ENCODE measurements at regions not wholly inside any gene's neighbourhood (a gene's known extent, or its start where the extent isn't known, plus 50 kb on each side); places are given as distances from the start of the nearest gene placed in this dataset.

- no peaks in the 10 kb centered on the region for H3K4me1 ChIP-seq
- no peak for FAIRE-seq
- H3K27me3 ChIP-seq: no peaks in the 10 kb centered on the region
- TF ChIP-seq, protein P1, sequence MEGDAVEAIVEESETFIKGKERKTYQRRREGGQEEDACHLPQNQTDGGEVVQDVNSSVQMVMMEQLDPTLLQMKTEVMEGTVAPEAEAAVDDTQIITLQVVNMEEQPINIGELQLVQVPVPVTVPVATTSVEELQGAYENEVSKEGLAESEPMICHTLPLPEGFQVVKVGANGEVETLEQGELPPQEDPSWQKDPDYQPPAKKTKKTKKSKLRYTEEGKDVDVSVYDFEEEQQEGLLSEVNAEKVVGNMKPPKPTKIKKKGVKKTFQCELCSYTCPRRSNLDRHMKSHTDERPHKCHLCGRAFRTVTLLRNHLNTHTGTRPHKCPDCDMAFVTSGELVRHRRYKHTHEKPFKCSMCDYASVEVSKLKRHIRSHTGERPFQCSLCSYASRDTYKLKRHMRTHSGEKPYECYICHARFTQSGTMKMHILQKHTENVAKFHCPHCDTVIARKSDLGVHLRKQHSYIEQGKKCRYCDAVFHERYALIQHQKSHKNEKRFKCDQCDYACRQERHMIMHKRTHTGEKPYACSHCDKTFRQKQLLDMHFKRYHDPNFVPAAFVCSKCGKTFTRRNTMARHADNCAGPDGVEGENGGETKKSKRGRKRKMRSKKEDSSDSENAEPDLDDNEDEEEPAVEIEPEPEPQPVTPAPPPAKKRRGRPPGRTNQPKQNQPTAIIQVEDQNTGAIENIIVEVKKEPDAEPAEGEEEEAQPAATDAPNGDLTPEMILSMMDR (IDR thresholded peaks at IDR 0.05): no peak
- no peak overlapping the region for H3K4me3 ChIP-seq
- intact Hi-C loops (cut with DNase I): no loop called here
- no peak for DNase-seq
- no peaks in the 10 kb centered on the region for H3K9me3 ChIP-seq
- H3K27ac ChIP-seq: no peak overlapping the region
- H3K36me3 ChIP-seq: no peaks in the 10 kb centered on the region
- ATAC-seq: no peak
Observed at GRCh38 chr6:91281901-91282300, 695.0 kb upstream of the MAP3K7 start.

GRCh38 chr6:91280494-91280830, 693.6 kb upstream of the MAP3K7 start:
- Histone ChIP-seq H3K27me3 (no peaks in the 10 kb centered on the region), H3K36me3 (no peaks in the 10 kb centered on the region), H3K9me3 (no peaks in the 10 kb centered on the region), H3K4me3 (no peak overlapping the region), H3K4me1 (no peaks in the 10 kb centered on the region), H3K27ac (no peak overlapping the region)
- DNase-seq (no peak), ATAC-seq (no peak), FAIRE-seq (no peak)
- WGBS, 2 donors: 53 to 67% methylated on average over 3 of the region's 3 CpGs
- intact Hi-C loops (cut with DNase I): no loop called here
- TF ChIP-seq, protein P1 (IDR thresholded peaks at IDR 0.05): no peak

DNA sequence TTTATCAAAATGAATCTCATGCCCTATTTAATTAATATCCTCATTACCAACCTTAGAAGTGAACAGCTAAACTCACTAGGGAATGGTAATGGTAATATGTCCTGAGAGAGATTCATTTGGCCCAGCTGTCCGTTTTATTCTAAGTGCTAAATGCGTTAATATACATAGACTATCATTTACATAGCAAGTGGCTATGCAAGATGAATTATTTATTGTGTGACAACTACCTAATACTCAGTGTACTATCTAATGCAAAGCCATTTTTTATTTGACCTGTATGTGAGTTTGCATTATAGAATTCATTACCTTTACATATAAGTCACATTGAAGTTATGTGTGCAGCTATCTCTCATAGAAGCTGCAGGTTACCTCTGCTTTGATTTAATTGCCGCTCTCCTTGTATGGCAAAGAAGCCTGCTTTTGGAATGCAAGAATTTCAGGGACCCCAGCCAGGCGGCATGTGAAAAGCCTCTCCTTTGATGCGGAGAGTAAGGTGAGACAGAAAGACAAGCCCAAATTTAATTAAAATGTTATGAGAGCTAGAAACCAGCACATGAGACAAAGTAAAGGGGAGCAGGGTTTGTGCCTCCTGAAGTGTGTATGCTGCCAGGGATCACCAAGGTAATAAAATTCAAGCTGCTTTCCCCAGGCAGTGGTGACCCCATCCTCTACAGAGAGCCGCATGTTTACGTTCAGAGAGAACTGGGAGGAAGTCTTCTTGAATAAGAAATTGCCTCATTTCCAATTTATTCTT, 693.0 kb upstream of the MAP3K7 start:
- intact Hi-C loops (cut with DNase I): no loop called here
- Histone ChIP-seq H3K27ac (no peak overlapping the region), H3K4me3 (no peak overlapping the region), H3K36me3 (no peaks in the 10 kb centered on the region), H3K27me3 (no peaks in the 10 kb centered on the region), H3K4me1 (no peaks in the 10 kb centered on the region), H3K9me3 (no peaks in the 10 kb centered on the region)
- no peak for DNase-seq
- FAIRE-seq: no peak
- ATAC-seq: no peak
- WGBS, 2 donors: 48 to 64% methylated on average over 7 of the region's 7 CpGs
- TF ChIP-seq, protein P1 (IDR thresholded peaks at IDR 0.05): no peak

- no peak for FAIRE-seq
- Histone ChIP-seq H3K9me3 (no peaks in the 10 kb centered on the region), H3K4me1 (no peaks in the 10 kb centered on the region), H3K4me3 (no peak overlapping the region), H3K27me3 (no peaks in the 10 kb centered on the region), H3K36me3 (no peaks in the 10 kb centered on the region), H3K27ac (no peak overlapping the region)
- TF ChIP-seq, protein P1 (IDR thresholded peaks at IDR 0.05): no peak
- WGBS, 2 donors: 93 to 96% methylated on average over 2 of the region's 2 CpGs
- no peak for DNase-seq
- no peak for ATAC-seq
- intact Hi-C loops (cut with DNase I): no loop called here
Observed at GRCh38 chr6:91278416-91278815, 691.5 kb upstream of the MAP3K7 start.

DNA sequence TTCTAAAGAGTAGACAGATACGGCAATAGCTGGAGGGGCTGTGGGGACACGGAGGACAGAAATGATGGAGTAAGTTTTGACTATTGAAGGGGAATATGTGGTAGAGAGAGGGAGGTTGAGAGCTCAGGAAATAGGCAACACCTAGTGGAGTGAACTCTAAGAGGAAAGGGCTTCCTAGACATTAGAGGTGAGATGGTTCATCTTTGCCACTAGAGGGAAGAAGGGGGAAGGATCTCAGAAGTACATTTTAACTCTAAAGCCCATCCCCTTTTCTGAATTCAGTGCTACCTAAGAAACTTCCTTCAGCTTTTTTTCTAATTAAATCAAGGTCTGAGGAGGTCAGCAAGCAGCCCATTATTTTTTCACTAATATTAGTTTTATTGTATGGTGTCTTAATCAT, 689.4 kb upstream of the MAP3K7 start:
- H3K36me3 ChIP-seq: no peaks in the 10 kb centered on the region
- 41 to 50% methylated on average over 2 of the region's 2 CpGs for WGBS, 2 donors
- TF ChIP-seq, protein P1 (IDR thresholded peaks at IDR 0.05): no peak
- no peak for FAIRE-seq
- H3K27ac ChIP-seq: no peak overlapping the region
- intact Hi-C loops (cut with DNase I): no loop called here
- DNase-seq: no peak
- no peaks in the 10 kb centered on the region for H3K4me1 ChIP-seq
- H3K9me3 ChIP-seq: no peaks in the 10 kb centered on the region
- no peak for ATAC-seq
- H3K4me3 ChIP-seq: no peak overlapping the region
- H3K27me3 ChIP-seq: peaks cover 0 to 4% (median 0%) of the 10 kb centered on the region in 4 donors
